SK-N-SH (cell line): ENCODE measurements at regions not wholly inside any gene's neighbourhood (a gene's known extent, or its start where the extent isn't known, plus 50 kb on each side); places are given as distances from the start of the nearest gene placed in this dataset.

Experiments used
- CHD2 ChIP-seq: fragments of 150-350 bp; IDR thresholded peaks from 2 replicates; pipeline ENCODE4 v1.6.1; 2018; ENCODE audit warnings: low read length; ENCODE audit not compliant: partially characterized antibody
- CTCF ChIP-seq: fragments of 200-600 bp; sonication (generic); IDR thresholded peaks from 2 replicates; pipeline ENCODE4 v1.6.1; 2017; ENCODE audit warnings: antibody characterized with exemption, mild to moderate bottlenecking, moderate library complexity
- ELF1 ChIP-seq: IDR thresholded peaks from 2 replicates; pipeline ENCODE4 v1.4.0; 2012
- EP300 ChIP-seq, 2 experiments: IDR thresholded peaks; 2 replicates each; pipeline versions ENCODE4 v1.4.0 to v1.6.1; 2012; ENCODE audit warnings: borderline replicate concordance in 1 of 2, low read depth in 1 of 2, low read length in 1 of 2
- EZH2phosphoT487 ChIP-seq: fragments of 200-600 bp; sonication (generic); IDR thresholded peaks from 2 replicates; pipeline ENCODE4 v1.6.1; 2017; ENCODE audit warnings: low read depth, mixed run types, mild to moderate bottlenecking, antibody characterized with exemption, moderate library complexity, borderline replicate concordance
- FOXJ3 ChIP-seq: sonication (generic); formaldehyde crosslinking; IDR thresholded peaks from 2 replicates; pipeline ENCODE4 v1.5.1; 2020; ENCODE audit warnings: mild to moderate bottlenecking, missing genetic modification reagents
- POLR2AphosphoS5 ChIP-seq: IDR thresholded peaks from 2 replicates; pipeline ENCODE4 v1.6.1; 2012; ENCODE audit warnings: low read depth, low read length
- SIN3A ChIP-seq: IDR thresholded peaks from 2 replicates; pipeline ENCODE4 v1.6.1; 2012; ENCODE audit warnings: low read depth, mild to moderate bottlenecking, low read length, moderate library complexity, borderline replicate concordance
- TAF1 ChIP-seq: IDR thresholded peaks from 2 replicates; pipeline ENCODE4 v1.6.1; 2012; ENCODE audit warnings: low read depth, mild to moderate bottlenecking, low read length, moderate library complexity, borderline replicate concordance
- USF1 ChIP-seq: IDR thresholded peaks from 2 replicates; pipeline ENCODE4 v1.4.0; 2012; ENCODE audit warnings: low read depth, borderline replicate concordance
- YY1 ChIP-seq: IDR thresholded peaks from 2 replicates; pipeline ENCODE4 v1.4.0; 2012; ENCODE audit warnings: low read depth, mild to moderate bottlenecking
- TF ChIP-seq, protein P1 (sequence below): IDR thresholded peaks from 2 replicates; pipeline ENCODE4 v1.4.0; 2012; ENCODE audit warnings: low read depth, borderline replicate concordance
- TF ChIP-seq, protein P2 (sequence below): IDR thresholded peaks from 2 replicates; pipeline ENCODE4 v1.4.0; 2012; ENCODE audit warnings: low read depth

DNA sequence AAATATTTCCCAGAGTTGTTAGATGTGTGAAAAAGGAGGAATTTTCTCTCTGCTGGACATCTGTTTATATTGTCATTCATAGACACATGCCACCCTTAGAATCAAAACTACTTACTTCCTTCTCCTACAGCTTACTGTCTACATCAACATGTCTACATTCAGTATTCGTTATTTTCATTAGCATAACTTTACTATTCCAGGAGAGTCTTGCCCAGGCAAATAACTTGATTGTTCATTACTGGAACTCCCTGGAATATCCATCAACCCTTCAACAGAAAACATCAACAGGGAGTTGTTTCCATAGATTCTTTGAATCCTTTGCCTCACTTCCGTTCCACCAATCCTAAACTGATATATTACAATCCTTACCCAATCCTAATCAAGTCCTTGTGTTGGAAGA is 457.5 kb upstream of the ZNF608 start:
- TF ChIP-seq POLR2AphosphoS5 (no peak), ELF1 (no peak), CTCF (no peak), YY1 (no peak), FOXJ3 (CRISPR knock-in tag) (no peak), USF1 (no peak), TAF1 (no peak), CHD2 (no peak), EZH2phosphoT487 (no peak), SIN3A (no peak), EP300 (IDR thresholded peaks at IDR 0.05; ENCODE audit: borderline replicate concordance in 1 of 2, low read depth in 1 of 2, low read length in 1 of 2) (no peak)
- TF ChIP-seq, protein P1, sequence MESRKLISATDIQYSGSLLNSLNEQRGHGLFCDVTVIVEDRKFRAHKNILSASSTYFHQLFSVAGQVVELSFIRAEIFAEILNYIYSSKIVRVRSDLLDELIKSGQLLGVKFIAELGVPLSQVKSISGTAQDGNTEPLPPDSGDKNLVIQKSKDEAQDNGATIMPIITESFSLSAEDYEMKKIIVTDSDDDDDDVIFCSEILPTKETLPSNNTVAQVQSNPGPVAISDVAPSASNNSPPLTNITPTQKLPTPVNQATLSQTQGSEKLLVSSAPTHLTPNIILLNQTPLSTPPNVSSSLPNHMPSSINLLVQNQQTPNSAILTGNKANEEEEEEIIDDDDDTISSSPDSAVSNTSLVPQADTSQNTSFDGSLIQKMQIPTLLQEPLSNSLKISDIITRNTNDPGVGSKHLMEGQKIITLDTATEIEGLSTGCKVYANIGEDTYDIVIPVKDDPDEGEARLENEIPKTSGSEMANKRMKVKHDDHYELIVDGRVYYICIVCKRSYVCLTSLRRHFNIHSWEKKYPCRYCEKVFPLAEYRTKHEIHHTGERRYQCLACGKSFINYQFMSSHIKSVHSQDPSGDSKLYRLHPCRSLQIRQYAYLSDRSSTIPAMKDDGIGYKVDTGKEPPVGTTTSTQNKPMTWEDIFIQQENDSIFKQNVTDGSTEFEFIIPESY: no peak
- TF ChIP-seq, protein P2, sequence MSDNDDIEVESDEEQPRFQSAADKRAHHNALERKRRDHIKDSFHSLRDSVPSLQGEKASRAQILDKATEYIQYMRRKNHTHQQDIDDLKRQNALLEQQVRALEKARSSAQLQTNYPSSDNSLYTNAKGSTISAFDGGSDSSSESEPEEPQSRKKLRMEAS: no peak
